GM18520 (cell line): ENCODE measurements at regions not wholly inside any gene's neighbourhood (a gene's known extent, or its start where the extent isn't known, plus 50 kb on each side); places are given as distances from the start of the nearest gene placed in this dataset.
"Not testable (repeated sequence)": the region's sequence is repeated elsewhere in the genome, so short reads cannot be mapped to it uniquely, and the experiment has no call there.

ENCODE experiments used
- ATAC-seq: cut with Tn5 transposase; IDR thresholded peaks from one replicate; pipeline ENCODE4 v1.9.1; 2021; ENCODE audit not compliant: unreplicated experiment

DNA sequence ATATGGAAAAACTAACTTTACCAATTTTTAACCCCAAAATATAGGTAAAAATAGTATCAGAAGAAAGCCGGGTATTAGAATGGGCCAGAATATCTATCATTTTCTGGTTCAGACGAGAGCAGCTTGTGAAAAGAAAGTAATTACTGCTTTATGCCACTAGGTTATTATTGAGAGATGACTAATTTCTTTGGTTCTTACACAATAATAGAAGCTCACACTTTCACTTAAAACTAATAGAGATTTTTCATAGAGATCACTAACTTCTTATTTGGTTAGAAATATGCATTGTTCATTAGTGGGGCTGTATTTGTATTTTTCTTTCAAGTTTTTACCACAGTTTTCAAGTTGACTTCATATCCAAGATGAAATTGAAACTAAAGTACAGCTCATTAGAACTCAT is 1241.2 kb upstream of the FLRT2 start:
- ATAC-seq: no peak

DNA sequence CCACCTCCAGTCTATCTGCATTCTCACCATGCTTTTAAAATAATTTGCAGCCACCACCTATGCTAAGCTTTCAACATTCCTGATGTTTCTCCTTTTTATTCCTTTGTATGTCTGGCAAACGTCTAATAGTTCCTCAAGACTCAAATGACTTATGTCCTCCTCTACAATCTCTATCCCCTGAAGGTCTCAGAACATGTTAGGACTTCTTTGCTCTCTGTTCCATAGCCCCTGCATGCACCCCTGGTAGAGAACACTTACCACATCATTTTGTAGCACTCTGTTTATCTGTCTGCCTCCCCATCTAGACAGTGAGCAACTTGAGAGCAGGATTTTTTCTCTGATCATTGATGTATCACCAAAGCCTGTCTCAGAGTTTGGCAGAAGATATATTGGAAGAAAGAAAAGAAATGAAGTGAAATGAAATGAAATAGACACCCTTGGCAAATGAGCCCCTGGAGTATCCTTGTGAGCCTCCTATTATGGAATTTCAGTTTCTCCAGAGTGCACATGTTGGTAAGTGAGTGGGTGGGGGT is 1231.2 kb upstream of the FLRT2 start:
- ATAC-seq: no peak

DNA sequence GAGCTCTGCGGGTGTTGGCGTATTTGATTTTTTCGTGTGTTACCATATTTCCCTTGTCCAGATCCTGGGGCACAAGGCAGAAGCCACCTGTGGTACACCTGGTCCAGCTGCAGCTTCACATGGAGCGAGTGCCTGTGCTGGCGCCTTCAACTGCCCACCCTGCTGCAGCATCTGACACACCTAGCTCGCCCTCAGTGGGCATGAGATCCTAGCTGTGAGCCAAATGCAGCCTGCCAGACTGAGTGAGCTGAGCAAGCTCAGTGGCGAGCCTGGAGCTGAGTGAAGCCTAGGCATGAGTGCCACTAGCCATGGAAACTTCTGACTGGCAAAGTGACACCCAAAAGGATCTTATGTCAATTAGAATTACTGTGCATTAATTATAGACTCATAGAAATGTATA is 1226.8 kb upstream of the FLRT2 start:
- ATAC-seq: no peak

DNA sequence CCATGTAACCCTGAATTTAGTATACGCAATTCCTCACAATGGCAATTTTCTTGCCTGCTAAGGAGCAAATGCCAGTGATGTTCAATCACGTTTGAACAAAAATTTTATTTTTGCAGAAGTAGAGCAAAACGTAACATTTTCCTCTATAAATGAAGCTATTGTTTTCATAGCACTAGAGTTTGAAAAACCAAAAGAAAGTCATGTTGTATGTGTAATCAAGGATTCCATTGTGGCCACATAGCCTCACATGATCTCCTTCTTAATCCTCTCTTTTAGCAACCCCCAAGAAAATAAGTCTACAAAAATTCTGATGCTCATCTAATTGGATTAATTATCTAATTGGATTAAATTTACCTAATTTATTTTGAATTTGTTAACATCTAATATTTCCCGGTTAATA is 1217.4 kb upstream of the FLRT2 start:
- no peak for ATAC-seq

DNA sequence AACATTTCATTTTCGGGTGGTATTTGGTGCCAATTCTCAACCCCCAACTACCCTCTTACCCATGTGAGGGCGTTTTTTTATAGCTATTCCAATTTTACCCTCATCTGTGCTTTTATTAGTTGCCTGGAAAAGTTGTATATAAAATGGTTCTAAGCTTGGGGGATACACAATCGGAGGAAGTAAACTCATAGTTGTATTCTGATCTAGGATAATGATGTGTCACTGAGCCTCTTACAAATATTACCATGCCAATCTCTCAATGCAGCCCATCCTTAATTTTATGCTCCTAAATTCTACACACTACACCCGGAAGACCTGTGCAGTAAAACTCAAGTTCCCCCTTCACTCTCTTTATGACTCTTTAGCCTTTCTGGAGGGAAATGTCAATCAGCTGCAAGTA is 1206.5 kb upstream of the FLRT2 start:
- ATAC-seq: no peak

DNA sequence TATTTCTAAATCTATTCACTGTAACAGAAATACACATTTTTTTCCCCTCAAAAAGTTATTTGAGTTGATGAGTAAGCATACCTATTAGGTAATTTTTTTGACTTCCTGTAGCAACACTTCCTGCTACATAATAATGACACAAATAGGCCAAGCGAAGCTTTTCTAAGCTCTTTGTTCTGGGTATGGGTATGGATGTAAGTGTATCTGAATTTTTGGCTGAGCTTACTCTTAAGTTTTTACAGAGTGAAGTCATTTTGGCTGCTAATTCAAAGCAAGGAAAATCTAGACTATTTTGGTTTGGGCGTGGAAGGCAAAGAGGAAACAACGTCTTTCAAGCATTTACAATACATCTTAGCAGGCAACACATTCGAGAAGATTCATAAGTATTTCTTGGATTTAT is 1206.0 kb upstream of the FLRT2 start:
- ATAC-seq: no peak

DNA sequence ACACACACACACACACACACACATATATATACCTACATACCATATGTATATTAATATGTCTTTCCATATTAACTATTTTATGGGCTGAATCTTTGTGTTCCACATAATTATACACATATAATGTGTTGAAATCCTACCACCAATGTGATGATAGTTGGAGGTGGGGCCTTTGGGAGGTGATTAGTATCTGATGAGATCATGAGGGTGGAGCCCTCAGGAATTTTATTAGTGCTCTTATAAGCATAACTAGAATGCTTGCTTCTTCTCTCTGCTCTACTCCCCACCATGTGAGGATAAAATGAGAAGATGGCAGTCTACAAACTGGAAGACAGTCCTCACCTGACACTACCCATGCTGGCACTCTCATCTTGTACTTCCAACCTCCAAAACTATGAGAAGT is 1193.5 kb upstream of the FLRT2 start:
- no peak for ATAC-seq

DNA sequence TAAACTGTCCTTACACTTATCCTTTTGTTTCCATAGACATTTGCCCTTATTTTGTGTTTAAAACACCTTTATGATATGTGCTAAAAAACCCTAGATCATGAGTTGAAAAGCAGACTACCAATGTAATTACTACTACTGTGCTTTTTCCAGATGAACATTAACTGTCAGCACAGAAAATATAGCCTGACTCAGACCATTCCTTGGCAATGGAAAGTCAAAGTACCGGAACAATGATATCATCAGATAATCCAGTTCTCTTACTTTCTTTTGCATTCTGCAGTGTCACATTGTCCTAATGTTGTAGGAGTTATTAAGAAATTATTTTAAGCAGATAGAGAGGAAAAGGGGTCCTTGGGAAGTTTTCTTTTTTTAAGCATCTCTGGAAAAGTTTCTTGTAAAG is 1189.0 kb upstream of the FLRT2 start:
- no peak for ATAC-seq

DNA sequence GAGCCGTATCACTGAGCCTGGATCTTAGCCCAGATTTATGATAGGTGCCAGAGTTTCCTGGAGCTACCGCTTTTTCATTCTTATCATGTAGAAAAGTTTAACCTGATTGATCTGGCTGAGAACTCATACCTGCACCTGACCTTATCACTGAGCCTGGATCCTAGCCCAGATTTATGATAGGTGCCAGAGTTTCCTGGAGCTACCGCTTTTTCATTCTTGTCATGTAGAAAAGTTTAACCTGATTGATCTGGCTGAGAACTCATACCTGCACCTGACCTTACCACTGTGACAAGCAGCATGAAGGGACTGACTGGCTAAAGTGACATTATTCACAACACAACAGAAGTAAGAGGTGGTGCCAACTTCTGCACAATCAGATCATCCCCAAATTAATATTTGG is 1188.1 kb upstream of the FLRT2 start:
- ATAC-seq: not testable (repeated sequence)

DNA sequence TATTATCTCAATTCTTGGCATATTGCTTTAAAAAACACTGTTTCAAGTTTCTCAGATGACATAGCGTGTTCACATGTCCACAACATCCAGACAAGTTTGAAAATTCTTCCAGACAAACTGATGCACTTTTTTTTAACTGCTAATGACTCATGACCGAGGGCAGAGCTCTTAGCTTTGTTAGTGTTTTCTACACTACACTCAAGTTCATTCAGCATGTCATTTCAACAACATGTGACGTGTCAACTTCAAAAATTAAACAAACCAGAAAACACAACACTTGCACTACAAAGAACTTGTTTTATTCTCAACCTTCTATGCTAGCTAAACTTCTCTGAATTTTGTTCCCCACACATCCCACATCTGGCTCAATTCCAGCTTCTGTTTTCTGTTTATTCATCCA is 1186.3 kb upstream of the FLRT2 start:
- no peak for ATAC-seq

DNA sequence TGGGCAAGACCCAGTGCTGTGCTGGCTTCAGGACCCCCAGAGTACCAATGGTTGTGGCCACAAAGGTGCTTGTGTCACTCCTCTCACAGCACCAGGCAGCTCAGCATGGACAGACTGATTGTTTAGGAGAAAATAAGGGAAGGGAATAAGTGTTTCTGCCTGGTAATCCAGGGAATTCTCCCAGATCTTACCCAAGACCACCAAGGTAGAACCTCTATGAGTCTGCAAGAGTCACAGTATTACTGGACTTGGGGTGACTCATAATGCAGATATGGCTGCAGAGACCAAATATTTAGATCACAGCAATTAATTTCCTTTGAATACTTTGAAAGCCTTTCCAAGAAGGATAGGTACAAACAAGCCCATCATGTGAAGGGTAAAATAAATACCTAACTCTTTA is 1178.3 kb upstream of the FLRT2 start:
- no peak for ATAC-seq

DNA sequence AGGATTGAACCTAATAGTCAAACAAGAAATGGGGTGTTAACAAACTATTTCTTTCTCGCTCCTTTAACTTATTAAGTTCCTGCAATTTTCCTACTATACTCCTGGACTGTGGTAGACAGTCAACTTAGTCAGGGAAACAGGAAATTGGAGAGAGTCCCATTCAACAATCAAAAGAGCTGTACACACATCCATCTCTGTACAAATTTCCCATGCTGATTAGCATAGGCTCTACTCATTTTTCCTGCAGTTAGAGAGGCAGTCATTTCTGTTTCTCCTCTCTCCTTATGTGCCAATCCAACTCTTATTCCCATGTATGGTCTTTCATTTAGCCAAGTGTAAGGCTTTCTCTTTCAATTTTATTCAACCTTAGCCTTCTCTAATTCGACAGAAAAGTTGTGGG is 1168.5 kb upstream of the FLRT2 start:
- no peak for ATAC-seq

DNA sequence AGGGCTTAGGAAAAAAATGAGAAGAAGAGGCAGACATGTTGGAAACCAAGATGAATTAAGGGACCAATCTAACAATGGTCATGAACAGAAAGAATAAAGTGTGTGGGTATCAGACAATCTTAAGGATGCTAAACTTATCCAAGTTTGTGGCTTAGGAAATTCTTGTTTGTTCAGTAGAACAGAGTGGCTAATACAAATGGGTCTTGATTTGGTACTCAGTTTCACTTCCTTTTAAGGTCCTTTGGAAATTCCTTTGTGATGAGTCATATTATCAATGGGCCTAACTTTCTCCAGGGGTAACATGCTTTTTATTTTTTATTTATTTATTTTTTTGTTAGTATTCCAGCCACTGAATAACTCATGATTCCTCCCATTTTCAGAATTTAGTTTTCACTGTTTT is 1154.7 kb upstream of the FLRT2 start:
- ATAC-seq: no peak

DNA sequence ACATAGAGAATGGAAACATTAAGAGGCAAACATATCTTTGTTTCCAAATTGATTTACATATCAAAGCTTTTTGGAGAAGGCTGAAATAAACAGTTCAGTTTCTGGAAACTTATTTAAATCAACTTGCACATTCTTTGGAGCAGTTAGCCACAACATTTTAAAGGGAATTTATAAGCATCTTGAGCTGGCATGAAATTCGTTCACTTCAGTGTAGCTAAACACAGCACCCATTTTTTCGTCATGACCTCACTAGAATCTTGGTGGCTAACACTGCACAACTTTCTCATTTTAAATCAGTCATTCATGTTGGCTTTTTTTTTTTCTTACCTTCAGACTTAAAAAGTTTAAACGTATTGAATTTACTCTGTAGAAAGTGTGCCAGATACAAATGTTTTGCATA is 1139.9 kb upstream of the FLRT2 start:
- no peak for ATAC-seq

DNA sequence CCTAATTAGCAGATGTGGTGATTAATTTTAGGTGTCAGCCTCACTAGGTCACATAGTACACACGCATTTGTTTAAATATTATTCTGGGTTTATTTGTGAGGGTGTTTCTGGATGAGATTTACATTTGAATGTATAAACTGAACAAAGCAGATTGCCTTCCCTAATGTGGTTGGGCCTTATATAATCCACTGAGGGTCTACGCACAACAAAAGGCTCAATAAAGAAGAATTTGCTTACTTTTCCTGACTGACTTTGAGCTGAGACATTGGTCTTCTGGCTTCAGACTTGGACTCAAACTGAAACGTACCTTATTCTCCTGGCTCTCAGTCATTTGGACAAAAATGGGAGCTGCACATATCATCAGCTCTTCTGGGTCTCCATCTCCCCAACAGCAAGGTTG is 1132.3 kb upstream of the FLRT2 start:
- no peak for ATAC-seq

DNA sequence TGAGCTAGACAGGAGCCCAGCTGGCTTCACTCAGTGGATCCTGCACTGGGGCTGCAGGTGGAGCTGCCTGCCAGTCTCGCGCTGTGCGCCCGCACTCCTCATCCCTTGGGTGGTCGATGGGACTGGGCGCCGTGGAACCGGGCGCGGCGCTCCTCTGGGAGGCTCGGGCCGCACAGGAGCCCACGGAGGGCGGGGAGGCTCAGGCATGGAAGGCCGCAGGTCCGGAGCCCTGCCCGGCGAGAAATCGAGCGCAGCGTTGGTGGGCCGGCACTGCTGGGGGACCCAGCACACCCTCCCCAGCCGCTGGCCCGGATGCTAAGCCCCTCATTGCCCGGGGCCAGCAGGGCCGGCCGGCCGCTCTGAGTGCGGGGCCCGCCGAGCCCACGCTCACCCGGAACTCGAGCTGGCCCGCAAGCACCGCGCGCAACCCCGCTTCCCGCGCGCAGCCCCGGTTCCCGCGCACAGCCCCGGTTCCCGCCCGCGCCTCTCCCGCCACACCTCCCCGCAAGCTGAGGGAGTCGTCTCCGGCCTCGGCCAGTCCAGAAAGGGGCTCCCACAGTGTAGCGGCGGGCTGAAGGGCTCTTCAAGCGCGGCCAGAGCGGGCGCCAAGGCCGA is 1130.5 kb upstream of the FLRT2 start:
- no peak for ATAC-seq

DNA sequence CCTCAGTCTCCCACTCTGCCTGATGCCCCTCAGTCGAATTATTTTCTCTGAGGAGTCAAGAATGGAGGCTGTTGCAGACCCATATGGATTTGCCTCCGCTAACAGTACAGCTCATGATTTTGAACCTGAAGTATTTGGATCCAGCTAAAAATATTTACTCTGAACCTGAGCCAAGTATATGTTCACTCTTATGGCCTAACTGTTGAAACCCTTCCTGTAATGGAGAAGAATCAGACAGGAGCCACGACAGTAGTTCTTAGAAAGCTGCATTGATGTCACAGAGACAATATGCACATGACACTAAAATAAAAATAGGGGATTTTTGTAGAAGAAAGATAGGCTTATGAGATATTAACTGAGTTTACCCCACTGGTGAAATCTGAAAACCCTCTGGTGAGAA is 1128.3 kb upstream of the FLRT2 start:
- no peak for ATAC-seq

DNA sequence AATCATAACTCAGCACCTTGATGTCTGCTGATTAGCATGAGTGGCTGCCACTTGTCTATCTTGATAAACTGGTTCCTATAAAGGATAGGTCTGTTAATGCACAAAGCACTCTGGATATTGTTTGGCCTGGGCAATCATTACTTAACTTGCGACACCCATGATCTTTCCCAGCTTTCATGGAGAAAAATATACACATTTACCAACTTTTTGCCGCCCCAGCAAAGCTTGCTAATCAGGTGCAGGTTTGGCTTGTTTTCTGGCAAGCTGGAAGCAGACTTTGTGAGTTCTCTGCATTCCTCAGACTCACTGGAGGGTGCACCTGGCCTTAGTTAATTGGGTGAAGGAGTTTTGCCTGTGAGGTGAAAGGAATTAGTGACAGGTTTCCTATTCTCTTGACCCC is 1126.4 kb upstream of the FLRT2 start:
- ATAC-seq: no peak

DNA sequence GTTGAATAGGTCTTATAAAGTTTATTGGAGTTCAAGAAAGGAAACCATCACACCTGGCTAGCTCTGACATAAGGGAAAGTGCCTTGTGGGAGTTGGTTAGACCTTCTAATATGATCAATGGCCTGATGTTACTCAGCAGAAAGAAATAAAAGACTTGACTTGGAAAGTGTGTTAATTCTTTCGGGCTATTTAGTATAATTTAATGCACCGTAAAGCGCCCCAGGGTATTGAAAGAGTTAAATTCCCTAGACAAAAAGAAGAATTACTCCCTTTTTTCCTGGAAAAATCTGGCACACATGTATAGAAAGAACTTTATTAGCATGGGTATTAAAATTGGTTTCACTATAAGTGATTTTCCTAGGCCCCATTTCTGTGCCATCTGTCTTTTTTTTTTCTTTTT is 1125.7 kb upstream of the FLRT2 start:
- ATAC-seq: no peak

DNA sequence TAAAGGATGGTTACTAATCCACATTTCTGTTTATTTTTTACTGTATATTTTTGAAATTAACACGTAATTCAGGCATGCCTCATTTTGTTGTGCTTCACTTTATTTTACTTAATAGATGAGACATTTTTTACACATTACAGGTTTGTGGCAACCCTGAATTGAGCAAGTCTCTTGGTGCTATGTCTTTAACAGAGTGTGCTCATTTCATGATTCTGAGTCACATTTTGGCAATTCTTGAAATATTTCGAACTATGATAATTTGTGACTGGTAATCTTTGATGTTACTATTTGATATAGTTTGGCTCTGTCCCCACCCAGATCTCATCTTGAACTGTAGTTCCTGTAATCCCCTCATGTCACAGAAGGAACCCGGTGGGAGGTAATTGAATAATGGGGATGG is 1120.5 kb upstream of the FLRT2 start:
- no peak for ATAC-seq

DNA sequence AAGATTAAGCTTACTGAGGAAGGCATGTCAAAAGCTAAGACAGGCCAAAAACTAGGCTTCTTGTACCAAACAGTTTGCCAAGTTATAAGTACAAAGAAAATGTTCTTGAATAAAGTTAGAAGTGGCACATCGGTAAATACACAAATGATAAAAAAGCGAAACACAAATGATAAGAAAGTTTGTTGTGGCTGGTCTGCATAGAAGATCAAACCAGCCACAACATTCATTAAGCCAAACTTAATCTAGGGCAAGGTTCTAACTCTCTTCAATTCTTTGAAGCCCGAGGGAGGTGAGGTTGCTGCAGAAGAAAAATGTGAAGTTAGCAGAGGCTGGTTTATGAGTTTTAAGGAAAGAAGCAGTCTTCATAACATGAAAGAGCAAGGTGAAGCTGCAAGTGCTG is 1119.6 kb upstream of the FLRT2 start:
- no peak for ATAC-seq

DNA sequence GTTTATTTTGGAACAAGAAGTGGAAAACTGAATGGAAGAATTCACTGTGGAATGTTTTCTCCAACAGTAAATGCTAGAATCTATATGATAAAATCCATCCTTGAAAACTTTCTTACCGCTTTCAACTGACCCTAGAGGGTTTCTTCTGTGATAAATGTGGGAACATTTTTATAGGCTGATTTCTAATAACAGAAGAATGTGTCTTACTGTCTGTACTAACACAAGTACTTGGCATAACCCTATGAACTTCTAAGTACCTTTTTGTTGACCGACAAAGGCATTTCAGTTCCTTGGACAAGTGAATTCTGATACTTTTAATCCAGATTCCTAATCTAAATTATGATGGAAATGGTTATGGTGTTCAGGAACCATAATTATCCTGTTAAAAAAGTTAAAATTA is 1109.7 kb upstream of the FLRT2 start:
- no peak for ATAC-seq

DNA sequence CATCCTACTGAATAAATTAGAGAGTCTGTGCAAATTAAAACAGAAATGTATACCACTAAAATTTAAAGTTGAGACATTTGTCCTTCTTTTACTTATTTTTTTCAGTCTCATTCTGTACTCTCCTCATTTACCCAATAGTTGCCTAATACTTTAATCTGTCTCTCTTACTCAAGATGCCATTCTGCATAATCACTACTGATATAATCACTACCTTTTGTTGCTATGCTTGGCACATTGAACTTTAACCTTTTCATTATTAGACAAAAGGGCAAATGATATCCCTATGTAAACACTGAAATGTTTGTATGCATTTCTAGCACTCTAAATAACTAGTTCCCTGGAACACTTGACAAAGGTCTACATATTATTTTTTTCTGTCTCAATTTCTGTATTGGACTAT is 1108.3 kb upstream of the FLRT2 start:
- no peak for ATAC-seq

DNA sequence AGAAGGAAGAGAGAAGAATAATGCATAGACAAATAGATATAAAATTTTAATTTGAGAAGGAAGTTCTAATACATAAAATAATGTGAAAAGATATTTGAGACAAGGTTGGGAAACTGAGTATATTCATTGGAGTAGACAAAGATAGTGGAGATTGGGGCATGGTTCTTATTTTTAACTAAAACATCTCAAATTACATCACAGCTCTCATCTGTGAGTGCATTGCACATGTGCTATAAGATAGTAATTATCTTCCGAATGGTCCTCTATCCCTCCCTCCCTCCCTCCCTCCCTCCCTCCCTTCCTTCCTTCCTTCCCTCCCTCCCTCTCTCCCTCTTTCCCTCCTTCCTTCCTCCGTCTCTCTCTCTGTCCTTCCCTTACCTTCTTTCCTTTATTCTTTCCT is 1104.0 kb upstream of the FLRT2 start:
- no peak for ATAC-seq
